ENCODE measurements at regions not wholly inside any gene's neighbourhood (a gene's known extent, or its start where the extent isn't known, plus 50 kb on each side); places are given as distances from the start of the nearest gene placed in this dataset.

DNA sequence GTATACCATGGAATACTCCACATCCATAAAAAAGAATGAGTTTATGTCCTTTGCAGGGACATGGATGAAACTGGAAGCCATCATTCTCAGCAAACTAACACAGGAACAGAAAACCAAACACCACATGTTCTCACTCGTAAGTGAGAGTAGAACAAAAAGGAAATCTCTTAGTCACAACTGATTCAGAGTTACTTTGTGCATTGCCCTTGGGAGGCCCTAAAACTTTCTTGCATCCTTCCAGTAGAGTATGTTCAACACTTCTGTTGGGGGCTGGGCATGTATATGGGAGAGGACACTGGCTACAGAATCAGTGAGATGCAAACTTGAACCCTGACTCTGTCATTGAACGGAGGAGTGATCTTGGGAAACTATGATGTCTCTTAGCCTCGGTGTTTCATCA lies 147.4 kb upstream of the IRX5 start:
- no peak for TF ChIP-seq RAD21 (conservative IDR thresholded peaks at IDR 0.05)
- no peak for TF ChIP-seq EZH2 (IDR thresholded peaks at IDR 0.05; ENCODE audit: borderline replicate concordance, insufficient read depth, low read length, poor library complexity, severe bottlenecking)
- no peak overlapping the region for H3K9ac ChIP-seq (ENCODE audit: low read length)
- no peak overlapping the region for H3K4me2 ChIP-seq (ENCODE audit: low read length)
- H3K4me3 ChIP-seq (ENCODE audit: low read length): no peak overlapping the region
- H3K9me3 ChIP-seq (ENCODE audit: low read length): no peaks in the 10 kb centered on the region
- H3K36me3 ChIP-seq (ENCODE audit: insufficient read depth, low read length): no peaks in the 10 kb centered on the region
- H3K79me2 ChIP-seq (replicated peaks; ENCODE audit: insufficient read depth, low read length): no peaks in the 10 kb centered on the region
- no peaks in the 10 kb centered on the region for H4K20me1 ChIP-seq (ENCODE audit: insufficient read depth)
- no peaks in the 10 kb centered on the region for H3F3A ChIP-seq (ENCODE audit: insufficient read depth, low read length, poor library complexity, severe bottlenecking)
- H2AFZ ChIP-seq (ENCODE audit: low read depth, low read length): no peak overlapping the region
- H3K27ac ChIP-seq (ENCODE audit: low read length): no peak overlapping the region
- H3K9me2 ChIP-seq (ENCODE audit: insufficient read depth, low read length): no peaks in the 10 kb centered on the region
- H3K27me3 ChIP-seq (ENCODE audit: insufficient read depth, low read depth, low read length): no peaks in the 10 kb centered on the region

DNA sequence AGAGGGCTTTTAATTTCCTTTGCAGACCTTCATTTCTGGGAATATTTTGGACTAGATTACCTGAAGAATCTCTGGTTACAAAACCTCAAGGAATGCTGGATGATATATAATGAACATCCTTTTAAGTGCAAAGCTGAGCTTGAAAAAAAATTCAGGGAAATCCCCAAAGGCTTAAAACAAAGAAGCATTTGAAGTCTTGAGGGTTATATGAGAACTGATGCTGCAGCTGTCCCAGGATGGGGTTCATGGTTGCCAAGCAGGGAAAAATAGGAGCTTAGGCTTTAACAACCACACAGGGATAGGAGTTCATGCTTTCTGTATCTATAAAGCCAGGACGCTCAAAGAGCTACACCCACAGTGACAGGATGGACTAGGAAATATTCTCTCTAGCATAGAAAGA lies 150.4 kb upstream of the IRX5 start:
- H2AFZ ChIP-seq (ENCODE audit: low read depth, low read length): no peak overlapping the region
- TF ChIP-seq RAD21 (conservative IDR thresholded peaks at IDR 0.05): no peak
- no peak for TF ChIP-seq SMC3 (conservative IDR thresholded peaks at IDR 0.05; ENCODE audit: poor library complexity)
- TF ChIP-seq TAF1 (IDR thresholded peaks at IDR 0.05; ENCODE audit: low read depth): no peak
- TF ChIP-seq POLR2AphosphoS5 (IDR thresholded peaks at IDR 0.05): no peak
- TF ChIP-seq EZH2 (IDR thresholded peaks at IDR 0.05; ENCODE audit: borderline replicate concordance, insufficient read depth, low read length, poor library complexity, severe bottlenecking): no peak
- no peak for TF ChIP-seq CTCF (IDR thresholded peaks at IDR 0.05; ENCODE audit: poor library complexity, severe bottlenecking)
- no peak for TF ChIP-seq EP300 (conservative IDR thresholded peaks at IDR 0.05; ENCODE audit: poor library complexity, severe bottlenecking)
- no peak for TF ChIP-seq MXI1 (conservative IDR thresholded peaks at IDR 0.05; ENCODE audit: poor library complexity, severe bottlenecking)
- no peak for TF ChIP-seq REST (IDR thresholded peaks at IDR 0.05; ENCODE audit: borderline replicate concordance)
- no peaks in the 10 kb centered on the region for H3K79me2 ChIP-seq (replicated peaks; ENCODE audit: insufficient read depth, low read length)
- H3K27me3 ChIP-seq (ENCODE audit: insufficient read depth, low read depth, low read length): no peaks in the 10 kb centered on the region
- no peaks in the 10 kb centered on the region for H4K20me1 ChIP-seq (ENCODE audit: insufficient read depth)
- H3K4me2 ChIP-seq (ENCODE audit: low read length): no peak overlapping the region
- H3K9me3 ChIP-seq (ENCODE audit: low read length): no peaks in the 10 kb centered on the region
- no peak overlapping the region for H3K4me3 ChIP-seq (ENCODE audit: low read length)
- H3K36me3 ChIP-seq (ENCODE audit: insufficient read depth, low read length): no peaks in the 10 kb centered on the region
- no peaks in the 10 kb centered on the region for H3F3A ChIP-seq (ENCODE audit: insufficient read depth, low read length, poor library complexity, severe bottlenecking)
- H3K27ac ChIP-seq (ENCODE audit: low read length): no peak overlapping the region
- no peak overlapping the region for H3K9ac ChIP-seq (ENCODE audit: low read length)
- H3K9me2 ChIP-seq (ENCODE audit: insufficient read depth, low read length): no peaks in the 10 kb centered on the region

DNA sequence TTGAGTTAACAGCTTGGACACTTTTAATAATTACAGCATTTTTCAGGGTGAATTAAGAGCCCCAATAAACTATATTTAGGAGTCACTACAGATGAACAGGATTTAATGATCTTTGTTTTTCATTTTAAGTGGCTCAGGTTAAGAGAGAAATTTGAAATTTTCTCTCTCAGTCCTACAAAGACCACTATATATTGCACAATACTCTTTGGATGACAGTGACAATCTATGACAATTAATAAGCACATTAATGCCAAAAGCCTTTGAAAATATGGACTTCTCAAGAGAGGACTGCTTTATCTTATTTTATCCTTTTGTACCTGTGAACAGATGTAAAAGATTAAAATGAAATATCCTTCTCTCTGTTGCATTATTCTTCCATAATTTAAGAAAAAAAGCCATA lies 151.1 kb upstream of the IRX5 start:
- Histone ChIP-seq H3F3A (ENCODE audit: insufficient read depth, low read length, poor library complexity, severe bottlenecking) (no peaks in the 10 kb centered on the region), H3K9ac (ENCODE audit: low read length) (no peak overlapping the region), H2AFZ (ENCODE audit: low read depth, low read length) (no peak overlapping the region), H3K79me2 (replicated peaks; ENCODE audit: insufficient read depth, low read length) (no peaks in the 10 kb centered on the region), H3K4me2 (ENCODE audit: low read length) (no peak overlapping the region), H3K27ac (ENCODE audit: low read length) (no peak overlapping the region), H3K9me2 (ENCODE audit: insufficient read depth, low read length) (no peaks in the 10 kb centered on the region), H3K27me3 (ENCODE audit: insufficient read depth, low read depth, low read length) (no peaks in the 10 kb centered on the region), H3K36me3 (ENCODE audit: insufficient read depth, low read length) (no peaks in the 10 kb centered on the region), H3K4me3 (ENCODE audit: low read length) (no peak overlapping the region), H4K20me1 (ENCODE audit: insufficient read depth) (no peaks in the 10 kb centered on the region), H3K9me3 (ENCODE audit: low read length) (no peaks in the 10 kb centered on the region)
- TF ChIP-seq POLR2AphosphoS5 (IDR thresholded peaks at IDR 0.05) (no peak), MXI1 (conservative IDR thresholded peaks at IDR 0.05; ENCODE audit: poor library complexity, severe bottlenecking) (no peak), EZH2 (IDR thresholded peaks at IDR 0.05; ENCODE audit: borderline replicate concordance, insufficient read depth, low read length, poor library complexity, severe bottlenecking) (no peak), REST (IDR thresholded peaks at IDR 0.05; ENCODE audit: borderline replicate concordance) (no peak)
